Islet of Langerhans (tissue), 1 donor: ENCODE measurements at regions not wholly inside any gene's neighbourhood (a gene's known extent, or its start where the extent isn't known, plus 50 kb on each side); places are given as distances from the start of the nearest gene placed in this dataset.
"Not testable (repeated sequence)": the region's sequence is repeated elsewhere in the genome, so short reads cannot be mapped to it uniquely, and the experiment has no call there.

Source experiments
- FAIRE-seq: peaks from one replicate; lab custom pipeline; 2011; peaks lifted over from hg19 to GRCh38; lab: Jason Lieb, UNC

- no peak for FAIRE-seq
These were observed 656.1 kb upstream of the NOVA1 start for GRCh38 chr14:27253966-27254365.

GRCh38 chr14:27256805-27257204 is 659.0 kb upstream of the NOVA1 start:
- no peak for FAIRE-seq

- no peak for FAIRE-seq
These were observed 670.0 kb upstream of the NOVA1 start for GRCh38 chr14:27267876-27268275.

- no peak for FAIRE-seq
These were observed 672.9 kb upstream of the NOVA1 start for GRCh38 chr14:27270716-27271115.

- FAIRE-seq = no peak
These were observed 680.5 kb upstream of the NOVA1 start for GRCh38 chr14:27278341-27278740.

- FAIRE-seq = no peak
These were observed 707.7 kb upstream of the NOVA1 start for GRCh38 chr14:27305441-27305945.

- not testable (repeated sequence) for FAIRE-seq
These were observed 714.9 kb upstream of the NOVA1 start for GRCh38 chr14:27312730-27313129.

- FAIRE-seq = no peak
These were observed 716.4 kb upstream of the NOVA1 start for GRCh38 chr14:27314231-27314630.

- FAIRE-seq = no peak
These were observed 717.6 kb upstream of the NOVA1 start for GRCh38 chr14:27315477-27315876.

GRCh38 chr14:27315947-27316346 is 718.1 kb upstream of the NOVA1 start:
- FAIRE-seq = no peak

GRCh38 chr14:27318774-27319420 is 721.1 kb upstream of the NOVA1 start:
- no peak for FAIRE-seq

GRCh38 chr14:27320261-27320660 is 722.4 kb upstream of the NOVA1 start:
- FAIRE-seq = no peak

- no peak for FAIRE-seq
These were observed 729.3 kb upstream of the NOVA1 start for GRCh38 chr14:27327095-27327494.

GRCh38 chr14:27338012-27338411 is 740.2 kb upstream of the NOVA1 start:
- FAIRE-seq = no peak

GRCh38 chr14:27363036-27363435 is 765.2 kb upstream of the NOVA1 start:
- FAIRE-seq = not testable (repeated sequence)

GRCh38 chr14:27366596-27366995 is 768.8 kb upstream of the NOVA1 start:
- no peak for FAIRE-seq

GRCh38 chr14:27367345-27367744 is 769.5 kb upstream of the NOVA1 start:
- no peak for FAIRE-seq

- no peak for FAIRE-seq
These were observed 772.2 kb upstream of the NOVA1 start for GRCh38 chr14:27370074-27370473.

GRCh38 chr14:27370775-27371174 is 772.9 kb upstream of the NOVA1 start:
- FAIRE-seq = no peak

- FAIRE-seq = no peak
These were observed 773.4 kb upstream of the NOVA1 start for GRCh38 chr14:27371209-27371608.

- FAIRE-seq = no peak
These were observed 774.0 kb upstream of the NOVA1 start for GRCh38 chr14:27371868-27372267.

- no peak for FAIRE-seq
These were observed 774.9 kb upstream of the NOVA1 start for GRCh38 chr14:27372771-27373170.

- FAIRE-seq = no peak
These were observed 786.3 kb upstream of the NOVA1 start for GRCh38 chr14:27384124-27384523.

- FAIRE-seq = no peak
These were observed 788.6 kb upstream of the NOVA1 start for GRCh38 chr14:27386391-27386790.

- no peak for FAIRE-seq
These were observed 789.6 kb upstream of the NOVA1 start for GRCh38 chr14:27387463-27387862.
